Peyer's patch (tissue), 4 donors: ENCODE measurements at regions not wholly inside any gene's neighbourhood (a gene's known extent, or its start where the extent isn't known, plus 50 kb on each side); places are given as distances from the start of the nearest gene placed in this dataset.

Experiments used
- DNase-seq, 3 donors: peaks; one replicate each; pipeline ENCODE4 v3.0.0-alpha.2; 2017 to 2019
- H3K27ac ChIP-seq, 4 donors: fragments of 200-600 bp; sonication (generic); one replicate each; pipeline ENCODE4 v1.5.1; 2016 to 2019
- H3K27me3 ChIP-seq, 2 donors: fragments of 200-600 bp; sonication (generic); one replicate each; pipeline ENCODE4 v1.5.1; 2019
- H3K36me3 ChIP-seq, 3 donors: fragments of 200-600 bp; sonication (generic); one replicate each; pipeline ENCODE4 v1.5.1; 2016 to 2019
- H3K4me1 ChIP-seq, 4 donors: fragments of 200-600 bp; sonication (generic); one replicate each; pipeline ENCODE4 v1.5.1; 2016 to 2019
- H3K4me3 ChIP-seq, 4 donors: fragments of 200-600 bp; sonication (generic); 1 replicate in 3 of 4; 2 replicates in 1 of 4; pipeline ENCODE4 v1.5.1; 2016 to 2019; ENCODE audit warnings: mild to moderate bottlenecking in 1 of 4
- H3K9me3 ChIP-seq, 4 donors: fragments of 200-600 bp; sonication (generic); one replicate each; pipeline ENCODE4 v1.5.1; 2016 to 2019; ENCODE audit warnings: mild to moderate bottlenecking in 1 of 4
- POLR2A ChIP-seq, 2 donors: fragments of 450-650 bp; IDR thresholded peaks; one replicate each; pipeline ENCODE4 v1.5.1; 2017; ENCODE audit warnings: antibody characterized with exemption in 2 of 2, mild to moderate bottlenecking in 2 of 2, moderate library complexity in 2 of 2
- TF ChIP-seq, protein P1 (sequence below), 6 experiments: fragments of 450-650 bp in 4 of 6; fragments of 200-600 bp in 2 of 6; sonication (generic) in 1 of 6; IDR thresholded peaks; one replicate each; pipeline ENCODE4 v1.5.1; 2017 to 2019; ENCODE audit warnings: antibody characterized with exemption in 6 of 6, mild to moderate bottlenecking in 3 of 6, moderate library complexity in 1 of 6

DNA sequence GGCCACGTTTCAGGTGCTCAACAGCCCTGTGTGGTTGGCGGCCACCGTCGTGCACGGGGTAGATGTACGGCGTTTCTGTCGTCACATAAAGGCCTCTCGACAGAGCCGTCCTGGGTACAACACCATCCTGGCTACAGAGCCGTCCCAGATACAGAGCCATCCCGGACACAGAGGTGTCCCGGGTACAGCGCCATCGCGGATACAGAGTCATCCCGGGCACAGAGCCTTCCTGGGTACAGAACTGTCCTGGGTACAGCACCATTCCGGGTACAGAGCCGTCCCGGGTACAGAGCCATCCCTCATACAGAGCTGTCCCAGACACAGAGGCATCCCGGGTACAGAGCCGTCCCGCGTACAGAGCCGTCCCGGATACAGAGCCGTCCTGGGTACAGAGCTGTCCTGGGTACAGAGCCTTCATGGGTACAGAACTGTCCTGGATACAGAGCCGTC, 222.7 kb upstream of the SOX1 start:
- Histone ChIP-seq H3K9me3 (no peaks in the 10 kb centered on the region), H3K4me1 (no peaks in the 10 kb centered on the region), H3K27ac (no peak overlapping the region), H3K36me3 (no peaks in the 10 kb centered on the region), H3K4me3 (no peak overlapping the region), H3K27me3 (no peaks in the 10 kb centered on the region)
- TF ChIP-seq POLR2A (IDR thresholded peaks at IDR 0.05), result no peak
- TF ChIP-seq, protein P1, sequence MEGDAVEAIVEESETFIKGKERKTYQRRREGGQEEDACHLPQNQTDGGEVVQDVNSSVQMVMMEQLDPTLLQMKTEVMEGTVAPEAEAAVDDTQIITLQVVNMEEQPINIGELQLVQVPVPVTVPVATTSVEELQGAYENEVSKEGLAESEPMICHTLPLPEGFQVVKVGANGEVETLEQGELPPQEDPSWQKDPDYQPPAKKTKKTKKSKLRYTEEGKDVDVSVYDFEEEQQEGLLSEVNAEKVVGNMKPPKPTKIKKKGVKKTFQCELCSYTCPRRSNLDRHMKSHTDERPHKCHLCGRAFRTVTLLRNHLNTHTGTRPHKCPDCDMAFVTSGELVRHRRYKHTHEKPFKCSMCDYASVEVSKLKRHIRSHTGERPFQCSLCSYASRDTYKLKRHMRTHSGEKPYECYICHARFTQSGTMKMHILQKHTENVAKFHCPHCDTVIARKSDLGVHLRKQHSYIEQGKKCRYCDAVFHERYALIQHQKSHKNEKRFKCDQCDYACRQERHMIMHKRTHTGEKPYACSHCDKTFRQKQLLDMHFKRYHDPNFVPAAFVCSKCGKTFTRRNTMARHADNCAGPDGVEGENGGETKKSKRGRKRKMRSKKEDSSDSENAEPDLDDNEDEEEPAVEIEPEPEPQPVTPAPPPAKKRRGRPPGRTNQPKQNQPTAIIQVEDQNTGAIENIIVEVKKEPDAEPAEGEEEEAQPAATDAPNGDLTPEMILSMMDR (IDR thresholded peaks at IDR 0.05), result no peak
- no peak for DNase-seq

DNA sequence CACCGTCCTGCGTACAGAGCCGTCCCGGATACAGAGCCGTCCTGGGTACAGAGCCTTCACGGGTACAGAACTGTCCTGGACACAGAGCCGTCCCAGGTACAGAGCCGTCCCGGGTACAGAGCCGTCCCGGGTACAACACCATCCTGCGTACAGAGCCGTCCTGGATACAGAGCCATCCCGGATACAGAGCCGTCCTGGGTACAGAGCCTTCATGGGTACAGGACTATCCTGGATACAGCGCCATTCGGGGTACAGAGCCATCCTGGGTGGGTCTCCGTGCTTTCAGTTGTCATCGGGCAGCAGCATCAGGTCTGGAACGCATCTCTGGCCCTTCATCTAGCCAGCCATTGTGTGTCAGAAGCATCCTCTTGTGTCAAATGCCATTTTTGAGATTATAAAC, 222.3 kb upstream of the SOX1 start:
- Histone ChIP-seq H3K4me1 (no peaks in the 10 kb centered on the region), H3K4me3 (no peak overlapping the region), H3K27ac (no peak overlapping the region), H3K9me3 (no peaks in the 10 kb centered on the region), H3K27me3 (no peaks in the 10 kb centered on the region), H3K36me3 (no peaks in the 10 kb centered on the region)
- no peak for DNase-seq
- TF ChIP-seq POLR2A (IDR thresholded peaks at IDR 0.05), result no peak
- TF ChIP-seq, protein P1 (IDR thresholded peaks at IDR 0.05), result no peak

DNA sequence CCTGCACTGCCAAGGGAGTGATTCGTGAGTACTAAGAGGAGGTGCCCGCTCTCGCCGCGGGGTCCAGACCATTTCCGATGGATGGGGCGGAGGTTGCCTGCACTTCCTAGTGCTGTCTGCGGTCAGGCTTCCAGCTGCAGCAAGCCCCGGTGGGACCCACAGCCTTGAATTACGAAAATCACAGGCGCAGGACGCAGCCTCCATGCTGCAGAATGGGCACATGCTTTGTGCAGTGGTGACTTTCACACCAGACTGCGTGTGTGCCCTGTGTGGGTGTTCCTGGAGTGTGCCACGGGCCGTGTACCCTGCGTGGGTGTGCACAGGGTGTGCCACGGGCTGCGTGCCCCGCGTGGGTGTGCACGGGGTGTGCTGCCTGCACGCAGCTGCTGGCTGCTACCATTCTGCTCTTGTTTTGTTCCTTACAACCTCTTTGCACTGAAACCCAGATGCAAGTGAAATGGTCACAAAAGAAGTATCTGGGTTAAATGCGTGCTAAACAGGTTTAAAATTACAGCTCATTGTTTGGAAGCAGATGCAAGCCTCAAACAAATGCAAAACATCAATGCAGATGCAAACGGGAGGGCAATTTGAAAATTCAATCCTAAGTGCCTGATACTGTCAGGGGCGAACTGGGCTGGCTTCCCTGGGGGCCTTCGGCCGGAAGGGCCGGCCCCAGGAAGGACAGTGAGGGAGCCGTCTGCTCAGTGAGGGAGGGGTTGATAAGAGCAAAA, 221.2 kb upstream of the SOX1 start:
- no peak overlapping the region for H3K4me3 ChIP-seq
- H3K27ac ChIP-seq, result no peak overlapping the region
- TF ChIP-seq, protein P1 (IDR thresholded peaks at IDR 0.05), result no peak
- TF ChIP-seq POLR2A (IDR thresholded peaks at IDR 0.05), result no peak
- H3K9me3 ChIP-seq, result no peaks in the 10 kb centered on the region
- H3K4me1 ChIP-seq, result no peaks in the 10 kb centered on the region
- no peaks in the 10 kb centered on the region for H3K27me3 ChIP-seq
- DNase-seq, result no peak
- H3K36me3 ChIP-seq, result no peaks in the 10 kb centered on the region

DNA sequence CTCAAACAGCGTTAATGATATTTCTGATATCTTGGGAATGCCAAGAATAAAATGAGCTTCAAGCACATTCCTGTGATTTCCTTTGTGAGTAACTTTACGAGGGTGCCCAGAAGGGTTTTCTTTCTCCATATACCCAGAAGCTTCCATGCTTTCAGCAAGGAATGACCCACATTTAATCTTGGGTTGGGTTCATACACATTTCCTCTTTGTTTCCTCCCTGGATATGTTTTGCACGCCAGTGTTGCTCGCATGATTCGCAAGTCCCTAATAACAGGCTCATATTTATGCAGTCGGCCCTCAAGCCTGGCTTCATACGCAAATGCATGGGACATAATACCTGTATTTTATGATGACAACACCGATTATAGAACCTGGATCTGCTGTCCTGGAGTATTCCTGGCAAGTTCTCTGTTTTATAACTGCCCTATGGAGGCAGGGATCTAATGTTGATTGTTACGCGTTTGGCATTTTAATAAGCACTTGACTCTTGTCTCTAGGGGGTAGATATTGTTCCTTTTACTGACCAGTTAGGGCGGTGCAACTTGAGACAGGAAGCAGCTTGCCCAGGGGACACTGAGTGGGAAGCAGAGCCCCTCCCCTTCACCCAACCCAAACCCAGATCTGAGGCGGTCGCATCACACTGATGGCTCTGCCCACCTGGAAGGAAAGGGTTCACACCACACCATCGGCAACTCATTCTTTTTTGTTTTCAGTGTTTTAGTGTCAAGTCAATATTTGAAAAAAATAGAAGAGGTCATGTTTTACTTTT, 220.4 kb upstream of the SOX1 start:
- H3K27me3 ChIP-seq, result no peaks in the 10 kb centered on the region
- no peaks in the 10 kb centered on the region for H3K9me3 ChIP-seq
- TF ChIP-seq, protein P1 (IDR thresholded peaks at IDR 0.05), result no peak
- no peak for TF ChIP-seq POLR2A (IDR thresholded peaks at IDR 0.05)
- no peaks in the 10 kb centered on the region for H3K4me1 ChIP-seq
- no peak overlapping the region for H3K4me3 ChIP-seq
- H3K27ac ChIP-seq, result no peak overlapping the region
- no peak for DNase-seq
- H3K36me3 ChIP-seq, result no peaks in the 10 kb centered on the region

DNA sequence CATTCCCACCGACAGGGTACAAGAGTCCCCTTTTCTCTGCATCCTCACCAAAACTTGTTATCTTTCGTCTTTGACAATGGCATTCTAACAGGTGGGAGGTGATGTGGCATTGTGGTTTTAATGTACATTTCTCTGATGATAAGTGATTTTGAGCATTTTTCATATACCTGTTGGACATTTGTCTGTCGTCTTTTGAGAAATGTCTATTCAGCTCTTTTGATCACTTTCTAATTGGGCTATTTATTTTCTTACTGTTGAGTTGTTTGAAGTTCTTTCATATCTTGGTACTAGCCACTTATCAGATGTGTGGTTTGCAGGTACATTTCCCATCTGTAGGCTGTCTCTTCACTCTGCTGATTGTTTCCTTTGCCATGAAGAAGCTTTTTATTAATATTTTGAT, 219.0 kb upstream of the SOX1 start:
- H3K27ac ChIP-seq, result no peak overlapping the region
- TF ChIP-seq, protein P1 (IDR thresholded peaks at IDR 0.05), result no peak
- no peak for TF ChIP-seq POLR2A (IDR thresholded peaks at IDR 0.05)
- no peaks in the 10 kb centered on the region for H3K9me3 ChIP-seq
- H3K4me1 ChIP-seq, result no peaks in the 10 kb centered on the region
- no peak overlapping the region for H3K4me3 ChIP-seq
- no peaks in the 10 kb centered on the region for H3K27me3 ChIP-seq
- no peak for DNase-seq
- no peaks in the 10 kb centered on the region for H3K36me3 ChIP-seq
